KOPT-K1 (cell line): ENCODE measurements at regions not wholly inside any gene's neighbourhood (a gene's known extent, or its start where the extent isn't known, plus 50 kb on each side); places are given as distances from the start of the nearest gene placed in this dataset.

Experiments used
- H3K27ac ChIP-seq: fragments of 200-600 bp; sonication (generic); 2 replicates; pipeline ENCODE4 v1.5.1; 2016; ENCODE audit warnings: antibody characterized with exemption, mild to moderate bottlenecking, low read depth, low read length; ENCODE audit not compliant: poor library complexity, severe bottlenecking
- H3K36me3 ChIP-seq: fragments of 200-600 bp; sonication (generic); 2 replicates; pipeline ENCODE4 v1.5.1; 2017; ENCODE audit warnings: antibody characterized with exemption, mild to moderate bottlenecking, low read length, moderate library complexity; ENCODE audit not compliant: insufficient read depth
- H3K9me3 ChIP-seq: fragments of 200-600 bp; sonication (generic); 2 replicates; pipeline ENCODE4 v1.5.1; 2017; ENCODE audit warnings: antibody characterized with exemption, low read length, mild to moderate bottlenecking; ENCODE audit not compliant: insufficient read depth, poor library complexity, severe bottlenecking

GRCh38 chr2:171235262-171235881, 74.7 kb upstream of the TLK1 start:
- H3K9me3 ChIP-seq, result no peaks in the 10 kb centered on the region
- no peaks in the 10 kb centered on the region for H3K36me3 ChIP-seq
- H3K27ac ChIP-seq, result no peak overlapping the region

- no peaks in the 10 kb centered on the region for H3K36me3 ChIP-seq
Observed at GRCh38 chr2:171230176-171230575, 69.5 kb upstream of the TLK1 start.

GRCh38 chr2:171228826-171229225, 68.1 kb upstream of the TLK1 start:
- H3K36me3 ChIP-seq, result no peaks in the 10 kb centered on the region
- peaks cover 8% of the 10 kb centered on the region for H3K9me3 ChIP-seq
- no peak overlapping the region for H3K27ac ChIP-seq

More at GRCh38 chr2:171230176-171230575, 69.5 kb upstream of the TLK1 start:
- Histone ChIP-seq H3K9me3 (no peaks in the 10 kb centered on the region), H3K27ac (no peak overlapping the region)

GRCh38 chr2:171227066-171227782, 66.5 kb upstream of the TLK1 start:
- Histone ChIP-seq H3K36me3 (no peaks in the 10 kb centered on the region), H3K9me3 (peaks cover 8% of the 10 kb centered on the region), H3K27ac (no peak overlapping the region)

- no peaks in the 10 kb centered on the region for H3K36me3 ChIP-seq
- H3K27ac ChIP-seq, result no peak overlapping the region
- H3K9me3 ChIP-seq, result peaks cover 8% of the 10 kb centered on the region
Observed at GRCh38 chr2:171226461-171226860, 65.8 kb upstream of the TLK1 start.

- H3K27ac ChIP-seq, result no peak overlapping the region
- no peaks in the 10 kb centered on the region for H3K36me3 ChIP-seq
- H3K9me3 ChIP-seq, result peaks cover 8% of the 10 kb centered on the region
Observed at GRCh38 chr2:171225989-171226388, 65.3 kb upstream of the TLK1 start.

- no peak overlapping the region for H3K27ac ChIP-seq
Observed at GRCh38 chr2:171225302-171225980, 64.7 kb upstream of the TLK1 start.

GRCh38 chr2:171217330-171217729, 56.6 kb upstream of the TLK1 start:
- no peak overlapping the region for H3K27ac ChIP-seq
- H3K36me3 ChIP-seq, result no peaks in the 10 kb centered on the region
- peaks cover 3% of the 10 kb centered on the region for H3K9me3 ChIP-seq

More at GRCh38 chr2:171225302-171225980, 64.7 kb upstream of the TLK1 start:
- H3K9me3 ChIP-seq, result peaks cover 8% of the 10 kb centered on the region
- no peaks in the 10 kb centered on the region for H3K36me3 ChIP-seq

GRCh38 chr2:171216631-171217030, 55.9 kb upstream of the TLK1 start:
- Histone ChIP-seq H3K36me3 (no peaks in the 10 kb centered on the region), H3K9me3 (peaks cover 3% of the 10 kb centered on the region), H3K27ac (no peak overlapping the region)

GRCh38 chr2:171214093-171214492, 53.4 kb upstream of the TLK1 start:
- no peak overlapping the region for H3K27ac ChIP-seq
- H3K36me3 ChIP-seq, result no peaks in the 10 kb centered on the region
- H3K9me3 ChIP-seq, result peaks cover under 1% of the 10 kb centered on the region

- Histone ChIP-seq H3K36me3 (no peaks in the 10 kb centered on the region), H3K9me3 (peaks cover 6% of the 10 kb centered on the region), H3K27ac (peak overlapping the region; percentile 66)
Observed at GRCh38 chr2:171210864-171211431, 50.3 kb upstream of the TLK1 start.
